Upper lobe of right lung (tissue), 1 donor: ENCODE measurements at regions not wholly inside any gene's neighbourhood (a gene's known extent, or its start where the extent isn't known, plus 50 kb on each side); places are given as distances from the start of the nearest gene placed in this dataset.

Experiments
- ATAC-seq: fragments of 200-7000 bp; cut with Tn5 transposase; one replicate; pipeline ENCODE4 v1.9.1; 2020; ENCODE audit warnings: mild to moderate bottlenecking, moderate library complexity
- DNase-seq: peaks from one replicate; pipeline ENCODE4 v3.0.0-alpha.2; 2020
- H3K27ac ChIP-seq: fragments of 200-600 bp; one replicate; pipeline ENCODE4 v1.8.0; 2022
- H3K27me3 ChIP-seq: fragments of 200-600 bp; one replicate; pipeline ENCODE4 v1.8.0; 2022; ENCODE audit warnings: mild to moderate bottlenecking
- H3K36me3 ChIP-seq: fragments of 200-600 bp; one replicate; pipeline ENCODE4 v1.8.0; 2022
- H3K4me1 ChIP-seq: fragments of 200-600 bp; one replicate; pipeline ENCODE4 v1.8.0; 2022
- H3K4me3 ChIP-seq: fragments of 200-600 bp; one replicate; pipeline ENCODE4 v1.8.0; 2022; ENCODE audit warnings: mild to moderate bottlenecking
- H3K9me3 ChIP-seq: fragments of 200-600 bp; one replicate; pipeline ENCODE4 v1.8.0; 2022
- intact Hi-C: fragments of 100-400 bp; cut with DNase I; formaldehyde crosslinking; loops from one replicate; pipeline ENCODE4 v1.11.0; 2022
- TF ChIP-seq, protein P1 (sequence below): fragments of 200-600 bp; IDR thresholded peaks from one replicate; pipeline ENCODE4 v1.8.0; 2022; ENCODE audit warnings: antibody characterized with exemption
- donor health status: DM: no; HTN: yes; CAD: no; lungs with severe emphysema.

DNA sequence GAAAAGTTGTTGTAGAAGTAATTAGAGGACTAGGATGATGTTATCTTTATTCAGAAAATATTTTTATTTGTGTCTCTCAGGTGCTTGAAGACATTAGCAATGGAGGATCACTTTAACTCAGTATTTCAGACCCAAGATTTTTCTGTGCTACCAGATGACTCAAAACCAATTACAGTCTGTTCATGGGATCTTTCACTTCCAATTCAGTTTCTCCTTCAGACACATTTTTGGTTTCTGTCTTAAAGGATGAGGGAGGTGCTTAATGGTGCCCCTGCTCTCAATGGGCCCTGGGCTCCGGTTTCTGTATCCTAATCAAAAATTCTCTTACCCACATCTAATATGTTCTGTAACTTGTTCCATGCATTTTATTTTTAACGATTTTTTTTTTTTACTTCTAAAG is 53.7 kb upstream of the HDAC4 start:
- no peaks in the 10 kb centered on the region for H3K27me3 ChIP-seq
- no peak overlapping the region for H3K27ac ChIP-seq
- intact Hi-C loops: no loop called here
- TF ChIP-seq, protein P1, sequence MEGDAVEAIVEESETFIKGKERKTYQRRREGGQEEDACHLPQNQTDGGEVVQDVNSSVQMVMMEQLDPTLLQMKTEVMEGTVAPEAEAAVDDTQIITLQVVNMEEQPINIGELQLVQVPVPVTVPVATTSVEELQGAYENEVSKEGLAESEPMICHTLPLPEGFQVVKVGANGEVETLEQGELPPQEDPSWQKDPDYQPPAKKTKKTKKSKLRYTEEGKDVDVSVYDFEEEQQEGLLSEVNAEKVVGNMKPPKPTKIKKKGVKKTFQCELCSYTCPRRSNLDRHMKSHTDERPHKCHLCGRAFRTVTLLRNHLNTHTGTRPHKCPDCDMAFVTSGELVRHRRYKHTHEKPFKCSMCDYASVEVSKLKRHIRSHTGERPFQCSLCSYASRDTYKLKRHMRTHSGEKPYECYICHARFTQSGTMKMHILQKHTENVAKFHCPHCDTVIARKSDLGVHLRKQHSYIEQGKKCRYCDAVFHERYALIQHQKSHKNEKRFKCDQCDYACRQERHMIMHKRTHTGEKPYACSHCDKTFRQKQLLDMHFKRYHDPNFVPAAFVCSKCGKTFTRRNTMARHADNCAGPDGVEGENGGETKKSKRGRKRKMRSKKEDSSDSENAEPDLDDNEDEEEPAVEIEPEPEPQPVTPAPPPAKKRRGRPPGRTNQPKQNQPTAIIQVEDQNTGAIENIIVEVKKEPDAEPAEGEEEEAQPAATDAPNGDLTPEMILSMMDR: no peak
- ATAC-seq (no peak), DNase-seq (no peak)
- H3K9me3 ChIP-seq: peaks cover 13% of the 10 kb centered on the region
- H3K4me1 ChIP-seq: no peaks in the 10 kb centered on the region
- H3K4me3 ChIP-seq: no peak overlapping the region
- no peaks in the 10 kb centered on the region for H3K36me3 ChIP-seq
